ENCODE measurements at regions not wholly inside any gene's neighbourhood (a gene's known extent, or its start where the extent isn't known, plus 50 kb on each side); places are given as distances from the start of the nearest gene placed in this dataset.

DNA sequence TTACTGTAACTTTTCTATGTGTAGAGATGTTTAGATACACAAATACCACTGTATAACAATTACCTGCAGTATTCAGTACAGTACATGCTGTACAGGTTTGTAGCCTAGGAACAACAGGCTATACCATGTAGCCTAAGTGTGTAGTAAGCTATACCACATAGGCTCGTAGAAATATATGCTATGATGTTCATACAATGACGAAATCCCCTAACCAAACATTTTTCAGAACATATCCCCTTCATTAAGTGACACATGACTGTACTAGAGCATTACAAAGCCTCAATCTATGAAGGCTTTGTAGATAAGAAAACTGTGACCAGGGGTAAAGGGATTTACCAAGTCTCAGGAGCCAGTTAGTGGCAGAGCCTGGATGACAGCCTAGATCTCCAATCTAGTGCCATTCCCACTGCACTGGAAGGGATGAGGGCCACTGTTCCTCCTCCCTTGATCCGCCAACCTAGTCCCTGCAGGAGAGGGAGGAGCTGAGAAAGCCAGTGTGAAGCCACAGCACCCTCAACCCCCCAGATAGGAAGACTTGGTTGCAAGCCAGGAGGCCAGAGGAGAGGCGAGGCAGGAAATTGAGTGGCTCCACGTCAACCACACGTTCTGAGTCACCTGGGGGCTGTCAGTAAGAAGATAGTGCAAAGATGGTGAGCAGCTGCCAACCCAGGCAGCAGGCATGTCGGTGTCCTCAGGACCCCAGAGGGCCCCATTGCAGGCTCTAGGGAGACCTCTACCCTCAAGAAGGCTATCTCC, 227.7 kb downstream of the BCOR start:
- Histone ChIP-seq H3K27ac (ENCODE audit: low read length) (no peak overlapping the region), H3K9me3 (ENCODE audit: low read length) (no peaks in the 10 kb centered on the region), H4K20me1 (ENCODE audit: insufficient read depth) (no peaks in the 10 kb centered on the region), H3F3A (ENCODE audit: insufficient read depth, low read length, poor library complexity, severe bottlenecking) (no peaks in the 10 kb centered on the region), H3K9me2 (ENCODE audit: insufficient read depth, low read length) (no peaks in the 10 kb centered on the region), H3K36me3 (ENCODE audit: insufficient read depth, low read length) (no peaks in the 10 kb centered on the region), H3K79me2 (replicated peaks; ENCODE audit: insufficient read depth, low read length) (no peaks in the 10 kb centered on the region), H3K27me3 (ENCODE audit: insufficient read depth, low read depth, low read length) (no peaks in the 10 kb centered on the region), H3K9ac (ENCODE audit: low read length) (no peak overlapping the region), H3K4me2 (ENCODE audit: low read length) (no peak overlapping the region), H2AFZ (ENCODE audit: low read depth, low read length) (no peak overlapping the region), H3K4me3 (ENCODE audit: low read length) (no peak overlapping the region)
- no peak for TF ChIP-seq REST (IDR thresholded peaks at IDR 0.05; ENCODE audit: borderline replicate concordance)
- no peak for TF ChIP-seq POLR2AphosphoS5 (IDR thresholded peaks at IDR 0.05)
- no peak for TF ChIP-seq CTCF (IDR thresholded peaks at IDR 0.05; ENCODE audit: poor library complexity, severe bottlenecking)
- no peak for TF ChIP-seq SMC3 (conservative IDR thresholded peaks at IDR 0.05; ENCODE audit: poor library complexity)

DNA sequence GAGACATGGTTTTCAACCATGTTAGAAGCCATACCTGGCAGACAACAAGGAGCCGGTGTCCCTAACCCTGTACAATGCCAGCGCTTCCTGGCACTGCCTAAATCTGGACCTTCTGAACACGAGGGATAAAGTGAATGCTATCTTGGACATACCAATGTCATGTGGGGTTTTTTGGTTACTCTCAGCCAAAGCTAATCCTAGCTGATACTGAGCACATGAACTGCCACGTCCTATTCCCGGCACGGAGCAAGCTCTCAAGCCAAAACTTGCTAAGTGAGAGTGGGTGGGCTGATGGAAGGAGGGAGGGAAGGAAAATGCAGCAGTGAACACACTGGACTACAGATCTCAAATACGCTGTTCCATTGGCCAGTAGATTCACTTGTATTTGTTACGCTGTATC, 226.1 kb downstream of the BCOR start:
- H4K20me1 ChIP-seq (ENCODE audit: insufficient read depth) = no peaks in the 10 kb centered on the region

GRCh38 chrX:39873117-39873516, 224.6 kb downstream of the BCOR start:
- H2AFZ ChIP-seq (ENCODE audit: low read depth, low read length) = no peak overlapping the region
- H3K4me3 ChIP-seq (ENCODE audit: low read length) = no peak overlapping the region
- no peaks in the 10 kb centered on the region for H3K79me2 ChIP-seq (replicated peaks; ENCODE audit: insufficient read depth, low read length)
- no peak overlapping the region for H3K27ac ChIP-seq (ENCODE audit: low read length)
- H3K9ac ChIP-seq (ENCODE audit: low read length) = no peak overlapping the region
- TF ChIP-seq TAF1 (IDR thresholded peaks at IDR 0.05; ENCODE audit: low read depth) (no peak), EZH2 (IDR thresholded peaks at IDR 0.05; ENCODE audit: borderline replicate concordance, insufficient read depth, low read length, poor library complexity, severe bottlenecking) (no peak), POLR2AphosphoS5 (IDR thresholded peaks at IDR 0.05) (no peak)
- no peaks in the 10 kb centered on the region for H4K20me1 ChIP-seq (ENCODE audit: insufficient read depth)
- H3K27me3 ChIP-seq (ENCODE audit: insufficient read depth, low read depth, low read length) = no peaks in the 10 kb centered on the region
- no peaks in the 10 kb centered on the region for H3K9me3 ChIP-seq (ENCODE audit: low read length)
- H3K4me2 ChIP-seq (ENCODE audit: low read length) = no peak overlapping the region
- H3K9me2 ChIP-seq (ENCODE audit: insufficient read depth, low read length) = no peaks in the 10 kb centered on the region
- no peaks in the 10 kb centered on the region for H3F3A ChIP-seq (ENCODE audit: insufficient read depth, low read length, poor library complexity, severe bottlenecking)
- H3K36me3 ChIP-seq (ENCODE audit: insufficient read depth, low read length) = no peaks in the 10 kb centered on the region

More for the DNA sequence above, 226.1 kb downstream of the BCOR start:
- Histone ChIP-seq H3K79me2 (replicated peaks; ENCODE audit: insufficient read depth, low read length) (no peaks in the 10 kb centered on the region), H3K4me3 (ENCODE audit: low read length) (no peak overlapping the region), H3K9ac (ENCODE audit: low read length) (no peak overlapping the region), H3K27ac (ENCODE audit: low read length) (no peak overlapping the region), H3K9me2 (ENCODE audit: insufficient read depth, low read length) (no peaks in the 10 kb centered on the region), H3K4me2 (ENCODE audit: low read length) (no peak overlapping the region), H3K9me3 (ENCODE audit: low read length) (no peaks in the 10 kb centered on the region), H3K27me3 (ENCODE audit: insufficient read depth, low read depth, low read length) (no peaks in the 10 kb centered on the region), H2AFZ (ENCODE audit: low read depth, low read length) (no peak overlapping the region), H3F3A (ENCODE audit: insufficient read depth, low read length, poor library complexity, severe bottlenecking) (no peaks in the 10 kb centered on the region), H3K36me3 (ENCODE audit: insufficient read depth, low read length) (no peaks in the 10 kb centered on the region)
- TF ChIP-seq POLR2AphosphoS5 (IDR thresholded peaks at IDR 0.05) = no peak
- no peak for TF ChIP-seq MXI1 (conservative IDR thresholded peaks at IDR 0.05; ENCODE audit: poor library complexity, severe bottlenecking)
- no peak for TF ChIP-seq EP300 (conservative IDR thresholded peaks at IDR 0.05; ENCODE audit: poor library complexity, severe bottlenecking)
